HL-60 (cell line): ENCODE measurements at regions not wholly inside any gene's neighbourhood (a gene's known extent, or its start where the extent isn't known, plus 50 kb on each side); places are given as distances from the start of the nearest gene placed in this dataset.
"Not testable (repeated sequence)": the region's sequence is repeated elsewhere in the genome, so short reads cannot be mapped to it uniquely, and the experiment has no call there.

ENCODE experiments used
- DNase-seq, 2 experiments: peaks; one replicate each; pipeline ENCODE4 v3.0.0-alpha.2; 2010 to 2020; ENCODE audit warnings: low read depth in 1 of 2, low spot score in 1 of 2
- H3K27ac ChIP-seq: fragments of 250-450 bp; sonication (Bioruptor Pico); replicated peaks from 2 replicates; pipeline ENCODE4 v1.5.1; 2020; ENCODE audit warnings: mild to moderate bottlenecking, moderate library complexity
- H3K27me3 ChIP-seq: fragments of 250-450 bp; sonication (Bioruptor Pico); 2 replicates; pipeline ENCODE4 v1.5.1; 2021; ENCODE audit warnings: mild to moderate bottlenecking, moderate library complexity; ENCODE audit not compliant: insufficient read depth, poor library complexity, severe bottlenecking
- H3K4me3 ChIP-seq: replicated peaks from 2 replicates; pipeline ENCODE4 v1.5.1; 2011; ENCODE audit warnings: mild to moderate bottlenecking, control low read depth, low read length; ENCODE audit not compliant: insufficient read depth
- GABPA ChIP-seq: IDR thresholded peaks from 2 replicates; pipeline ENCODE4 v1.6.1; 2012; ENCODE audit warnings: low read depth
- POLR2AphosphoS5 ChIP-seq: IDR thresholded peaks from 2 replicates; pipeline ENCODE4 v1.6.1; 2012; ENCODE audit warnings: low read depth
- SPI1 ChIP-seq: IDR thresholded peaks from 2 replicates; pipeline ENCODE4 v1.6.1; 2012; ENCODE audit warnings: low read depth, mild to moderate bottlenecking, borderline replicate concordance
- TF ChIP-seq, protein P1 (sequence below): IDR thresholded peaks from 2 replicates; pipeline ENCODE4 v1.6.1; 2012; ENCODE audit warnings: low read depth; ENCODE audit not compliant: insufficient replicate concordance
- TF ChIP-seq, protein P2 (sequence below): IDR thresholded peaks from one replicate; pipeline ENCODE4 v1.5.1; 2011; ENCODE audit warnings: low read length, control low read depth, inconsistent platforms; ENCODE audit not compliant: insufficient read depth

DNA sequence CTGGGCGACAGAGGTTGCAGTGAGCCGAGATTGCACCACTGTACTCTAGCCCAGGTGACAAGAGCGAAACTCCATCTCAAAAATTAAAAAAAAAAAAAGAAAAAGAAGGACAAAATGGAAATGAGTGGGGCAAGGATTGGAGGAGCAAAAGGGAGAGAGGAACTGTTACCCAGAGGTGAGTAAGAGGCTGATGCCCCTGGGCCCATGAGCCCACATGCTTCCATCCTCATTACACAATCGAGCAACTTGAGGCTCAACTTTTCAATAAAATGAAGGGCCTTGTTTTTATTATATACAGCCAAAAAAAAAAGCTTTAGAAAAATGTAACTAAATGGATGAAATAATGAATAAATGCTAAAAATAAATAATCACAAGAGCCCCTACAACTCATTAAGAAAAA is 91.7 kb upstream of the YWHAQ start:
- Histone ChIP-seq H3K4me3 (no peak overlapping the region), H3K27ac (no peak overlapping the region), H3K27me3 (no peaks in the 10 kb centered on the region)
- DNase-seq, result no peak
- TF ChIP-seq, protein P1, sequence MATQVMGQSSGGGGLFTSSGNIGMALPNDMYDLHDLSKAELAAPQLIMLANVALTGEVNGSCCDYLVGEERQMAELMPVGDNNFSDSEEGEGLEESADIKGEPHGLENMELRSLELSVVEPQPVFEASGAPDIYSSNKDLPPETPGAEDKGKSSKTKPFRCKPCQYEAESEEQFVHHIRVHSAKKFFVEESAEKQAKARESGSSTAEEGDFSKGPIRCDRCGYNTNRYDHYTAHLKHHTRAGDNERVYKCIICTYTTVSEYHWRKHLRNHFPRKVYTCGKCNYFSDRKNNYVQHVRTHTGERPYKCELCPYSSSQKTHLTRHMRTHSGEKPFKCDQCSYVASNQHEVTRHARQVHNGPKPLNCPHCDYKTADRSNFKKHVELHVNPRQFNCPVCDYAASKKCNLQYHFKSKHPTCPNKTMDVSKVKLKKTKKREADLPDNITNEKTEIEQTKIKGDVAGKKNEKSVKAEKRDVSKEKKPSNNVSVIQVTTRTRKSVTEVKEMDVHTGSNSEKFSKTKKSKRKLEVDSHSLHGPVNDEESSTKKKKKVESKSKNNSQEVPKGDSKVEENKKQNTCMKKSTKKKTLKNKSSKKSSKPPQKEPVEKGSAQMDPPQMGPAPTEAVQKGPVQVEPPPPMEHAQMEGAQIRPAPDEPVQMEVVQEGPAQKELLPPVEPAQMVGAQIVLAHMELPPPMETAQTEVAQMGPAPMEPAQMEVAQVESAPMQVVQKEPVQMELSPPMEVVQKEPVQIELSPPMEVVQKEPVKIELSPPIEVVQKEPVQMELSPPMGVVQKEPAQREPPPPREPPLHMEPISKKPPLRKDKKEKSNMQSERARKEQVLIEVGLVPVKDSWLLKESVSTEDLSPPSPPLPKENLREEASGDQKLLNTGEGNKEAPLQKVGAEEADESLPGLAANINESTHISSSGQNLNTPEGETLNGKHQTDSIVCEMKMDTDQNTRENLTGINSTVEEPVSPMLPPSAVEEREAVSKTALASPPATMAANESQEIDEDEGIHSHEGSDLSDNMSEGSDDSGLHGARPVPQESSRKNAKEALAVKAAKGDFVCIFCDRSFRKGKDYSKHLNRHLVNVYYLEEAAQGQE, result no peak
- TF ChIP-seq, protein P2, sequence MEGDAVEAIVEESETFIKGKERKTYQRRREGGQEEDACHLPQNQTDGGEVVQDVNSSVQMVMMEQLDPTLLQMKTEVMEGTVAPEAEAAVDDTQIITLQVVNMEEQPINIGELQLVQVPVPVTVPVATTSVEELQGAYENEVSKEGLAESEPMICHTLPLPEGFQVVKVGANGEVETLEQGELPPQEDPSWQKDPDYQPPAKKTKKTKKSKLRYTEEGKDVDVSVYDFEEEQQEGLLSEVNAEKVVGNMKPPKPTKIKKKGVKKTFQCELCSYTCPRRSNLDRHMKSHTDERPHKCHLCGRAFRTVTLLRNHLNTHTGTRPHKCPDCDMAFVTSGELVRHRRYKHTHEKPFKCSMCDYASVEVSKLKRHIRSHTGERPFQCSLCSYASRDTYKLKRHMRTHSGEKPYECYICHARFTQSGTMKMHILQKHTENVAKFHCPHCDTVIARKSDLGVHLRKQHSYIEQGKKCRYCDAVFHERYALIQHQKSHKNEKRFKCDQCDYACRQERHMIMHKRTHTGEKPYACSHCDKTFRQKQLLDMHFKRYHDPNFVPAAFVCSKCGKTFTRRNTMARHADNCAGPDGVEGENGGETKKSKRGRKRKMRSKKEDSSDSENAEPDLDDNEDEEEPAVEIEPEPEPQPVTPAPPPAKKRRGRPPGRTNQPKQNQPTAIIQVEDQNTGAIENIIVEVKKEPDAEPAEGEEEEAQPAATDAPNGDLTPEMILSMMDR, result no peak
- TF ChIP-seq POLR2AphosphoS5, result no peak

DNA sequence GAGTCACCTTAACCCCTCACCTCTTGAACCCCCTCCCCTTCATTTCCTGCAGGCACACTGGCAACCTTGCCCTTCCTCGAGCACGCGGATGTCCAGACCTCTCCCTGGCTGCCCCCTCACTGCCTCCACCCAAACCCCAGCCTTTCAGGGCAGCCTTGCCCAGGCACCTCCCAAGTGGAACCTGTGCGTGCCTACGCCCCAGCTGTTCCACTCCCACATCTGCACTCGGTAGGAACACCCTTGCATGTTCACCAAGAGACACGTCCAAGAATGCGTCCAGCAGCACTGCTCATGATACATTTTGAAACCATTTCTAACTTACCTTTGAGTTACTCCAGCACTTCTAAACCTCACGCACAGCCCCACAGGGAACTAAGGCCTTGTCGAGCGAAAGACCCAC is 93.8 kb upstream of the YWHAQ start:
- TF ChIP-seq SPI1 (no peak), POLR2AphosphoS5 (no peak), GABPA (no peak)
- TF ChIP-seq, protein P1, result no peak
- TF ChIP-seq, protein P2, result no peak
- DNase-seq, result no peak
- no peak overlapping the region for H3K4me3 ChIP-seq

DNA sequence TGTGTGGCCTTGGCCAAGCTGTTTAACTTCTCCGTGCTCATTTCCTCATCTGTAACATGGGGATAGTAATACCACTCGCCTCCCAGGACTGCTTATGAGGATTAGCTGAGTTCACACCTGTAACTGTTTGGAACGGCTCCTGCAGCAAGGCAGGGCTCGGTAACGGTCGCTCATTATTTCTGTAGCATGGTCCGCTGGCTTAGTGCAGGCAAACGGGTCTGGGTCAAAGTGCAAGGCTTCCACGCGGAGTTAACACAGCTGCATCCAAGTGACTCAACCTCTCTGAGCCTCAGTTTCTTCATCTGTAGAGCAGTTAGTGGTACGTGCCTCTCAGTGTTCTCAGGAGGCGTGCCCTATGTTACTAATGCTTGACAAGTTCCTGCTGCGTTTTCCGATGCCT is 94.3 kb upstream of the YWHAQ start:
- no peak overlapping the region for H3K27ac ChIP-seq
- DNase-seq, result no peak
- no peaks in the 10 kb centered on the region for H3K27me3 ChIP-seq
- no peak overlapping the region for H3K4me3 ChIP-seq
- TF ChIP-seq, protein P1, result no peak
- TF ChIP-seq POLR2AphosphoS5, result no peak
- TF ChIP-seq, protein P2, result no peak
- TF ChIP-seq GABPA, result no peak
- no peak for TF ChIP-seq SPI1

More for the DNA sequence above, 93.8 kb upstream of the YWHAQ start:
- Histone ChIP-seq H3K27ac (no peak overlapping the region), H3K27me3 (no peaks in the 10 kb centered on the region)

DNA sequence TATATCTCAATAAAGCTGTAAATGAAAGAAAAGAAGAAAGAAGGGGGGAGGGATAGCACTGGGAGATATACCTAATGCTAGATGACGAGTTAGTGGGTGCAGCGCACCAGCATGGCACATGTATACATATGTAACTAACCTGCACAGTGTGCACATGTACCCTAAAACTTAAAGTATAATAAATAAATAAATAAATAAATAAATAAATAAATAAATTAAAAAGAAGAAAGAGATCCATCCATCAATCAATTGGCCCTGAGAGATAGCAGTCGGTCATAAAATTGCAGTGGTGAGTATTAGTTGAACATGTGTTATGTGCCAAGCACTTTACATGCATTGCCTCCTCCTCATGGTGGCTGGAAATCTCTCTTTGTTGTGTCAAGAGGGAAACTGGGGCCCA is 95.2 kb upstream of the YWHAQ start:
- H3K4me3 ChIP-seq, DNase-seq, H3K27me3 ChIP-seq, H3K27ac ChIP-seq: not testable (repeated sequence)

DNA sequence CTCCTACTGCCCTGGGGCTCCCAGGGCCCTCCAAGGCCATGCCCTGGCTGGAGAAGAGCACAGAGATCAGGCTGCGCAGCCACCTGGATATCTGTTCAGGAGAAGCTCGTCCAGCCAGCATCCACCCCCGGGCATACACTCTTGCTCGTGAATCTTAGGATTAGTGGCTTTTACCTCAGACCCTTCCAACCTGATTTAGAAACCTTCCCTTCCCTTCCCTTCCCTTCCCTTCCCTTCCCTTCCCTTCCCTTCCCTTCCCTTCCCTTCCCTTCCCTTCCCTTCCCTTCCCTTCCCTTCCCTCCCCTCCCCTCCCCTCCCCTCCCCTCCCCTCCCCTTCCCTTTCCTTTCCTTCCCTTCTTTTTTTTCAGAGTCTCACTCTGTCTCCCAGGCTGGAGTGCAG is 99.7 kb upstream of the YWHAQ start:
- not testable (repeated sequence) for DNase-seq, H3K4me3 ChIP-seq, H3K27ac ChIP-seq, H3K27me3 ChIP-seq
